ENCODE measurements at regions not wholly inside any gene's neighbourhood (a gene's known extent, or its start where the extent isn't known, plus 50 kb on each side); places are given as distances from the start of the nearest gene placed in this dataset.

DNA sequence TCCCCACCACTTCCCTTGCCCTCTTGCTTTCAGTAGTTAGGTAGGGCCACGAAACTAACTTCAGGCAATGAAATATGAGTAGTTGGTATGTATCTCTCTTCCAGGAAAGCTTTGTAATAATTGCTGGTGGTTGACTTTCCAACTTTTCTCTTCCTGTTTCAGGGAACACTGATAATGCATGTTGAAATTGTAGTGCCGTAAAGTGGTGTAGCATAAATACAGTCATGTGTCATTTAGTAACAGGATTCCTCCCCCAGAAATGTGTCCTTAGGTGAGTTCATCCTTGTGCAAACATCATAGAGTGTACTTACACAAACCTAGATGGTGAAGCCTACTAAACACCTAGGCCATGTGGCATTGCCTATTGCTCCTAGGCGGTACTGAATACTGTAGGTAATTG, 429.2 kb downstream of the PID1 start:
- ATAC-seq (ENCODE audit: poor library complexity), result no peak
- TF ChIP-seq, protein P1, sequence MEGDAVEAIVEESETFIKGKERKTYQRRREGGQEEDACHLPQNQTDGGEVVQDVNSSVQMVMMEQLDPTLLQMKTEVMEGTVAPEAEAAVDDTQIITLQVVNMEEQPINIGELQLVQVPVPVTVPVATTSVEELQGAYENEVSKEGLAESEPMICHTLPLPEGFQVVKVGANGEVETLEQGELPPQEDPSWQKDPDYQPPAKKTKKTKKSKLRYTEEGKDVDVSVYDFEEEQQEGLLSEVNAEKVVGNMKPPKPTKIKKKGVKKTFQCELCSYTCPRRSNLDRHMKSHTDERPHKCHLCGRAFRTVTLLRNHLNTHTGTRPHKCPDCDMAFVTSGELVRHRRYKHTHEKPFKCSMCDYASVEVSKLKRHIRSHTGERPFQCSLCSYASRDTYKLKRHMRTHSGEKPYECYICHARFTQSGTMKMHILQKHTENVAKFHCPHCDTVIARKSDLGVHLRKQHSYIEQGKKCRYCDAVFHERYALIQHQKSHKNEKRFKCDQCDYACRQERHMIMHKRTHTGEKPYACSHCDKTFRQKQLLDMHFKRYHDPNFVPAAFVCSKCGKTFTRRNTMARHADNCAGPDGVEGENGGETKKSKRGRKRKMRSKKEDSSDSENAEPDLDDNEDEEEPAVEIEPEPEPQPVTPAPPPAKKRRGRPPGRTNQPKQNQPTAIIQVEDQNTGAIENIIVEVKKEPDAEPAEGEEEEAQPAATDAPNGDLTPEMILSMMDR (IDR thresholded peaks at IDR 0.05), result no peak
- intact Hi-C loops (cut with DNase I, micrococcal nuclease), result no loop called here
- CTCF ChIA-PET, result interaction anchor here (0.5 kb wide), 1 partner anchor 495 kb away, joined by 3 read pairs; no protein-coding TSS in a partner anchor
- Mint-ChIP-seq H3K9me3 (peaks cover 9% of the 10 kb centered on the region), H3K4me1 (ENCODE audit: low read depth) (no peaks in the 10 kb centered on the region), H3K27me3 (no peaks in the 10 kb centered on the region), H3K36me3 (ENCODE audit: low read depth) (no peaks in the 10 kb centered on the region), H3K4me3 (no peak overlapping the region), H3K27ac (no peak overlapping the region)
- DNase-seq, result no peak
- Histone ChIP-seq H3K4me3 (ENCODE audit: low read length) (no peak overlapping the region), H3K27ac (ENCODE audit: low read depth in 1 of 2, low read length in 2 of 2) (no peak overlapping the region), H3K9me3 (ENCODE audit: control insufficient read depth in 1 of 2, insufficient read depth in 1 of 2, low read length in 2 of 2) (no peaks in the 10 kb centered on the region), H3K36me3 (ENCODE audit: insufficient read depth, low read length) (no peaks in the 10 kb centered on the region), H3K4me1 (ENCODE audit: insufficient read depth, low read length) (no peaks in the 10 kb centered on the region), H3K27me3 (ENCODE audit: control insufficient read depth in 1 of 2, insufficient read depth in 2 of 2, low read length in 2 of 2) (no peaks in the 10 kb centered on the region)
- POLR2A ChIA-PET, result no interaction called here

DNA sequence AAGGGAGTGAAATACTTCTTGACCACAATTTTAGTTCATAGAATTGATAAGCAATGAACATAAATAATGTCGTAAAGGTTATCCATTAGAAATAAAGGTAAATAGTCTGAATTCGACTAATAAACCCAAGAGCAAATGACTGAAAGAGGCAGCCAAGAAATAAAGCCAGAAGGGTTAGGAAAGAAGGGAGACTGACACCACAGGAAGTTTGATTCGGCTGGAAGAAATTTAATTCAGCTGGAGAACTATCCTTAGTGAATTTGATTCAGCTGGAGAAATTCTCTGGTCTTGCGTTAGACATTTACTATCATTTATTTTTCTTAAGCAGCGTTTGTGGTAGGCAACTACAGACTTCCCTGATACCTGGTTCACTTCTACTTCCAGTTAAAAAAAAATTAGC, 429.6 kb downstream of the PID1 start:
- no peaks in the 10 kb centered on the region for H3K36me3 Mint-ChIP-seq (ENCODE audit: low read depth)
- no peak for ATAC-seq (ENCODE audit: poor library complexity)
- intact Hi-C loops (cut with DNase I, micrococcal nuclease), result no loop called here
- CTCF ChIA-PET, result interaction anchor here (0.5 kb wide), 1 partner anchor 494 kb away, joined by 3 read pairs; no protein-coding TSS in a partner anchor
- TF ChIP-seq, protein P1 (IDR thresholded peaks at IDR 0.05), result no peak
- no peak overlapping the region for H3K27ac ChIP-seq (ENCODE audit: low read depth in 1 of 2, low read length in 2 of 2)
- H3K4me1 Mint-ChIP-seq (ENCODE audit: low read depth), result no peaks in the 10 kb centered on the region
- H3K27me3 Mint-ChIP-seq, result no peaks in the 10 kb centered on the region
- H3K27ac Mint-ChIP-seq, result no peak overlapping the region
- H3K9me3 ChIP-seq (ENCODE audit: control insufficient read depth in 1 of 2, insufficient read depth in 1 of 2, low read length in 2 of 2), result no peaks in the 10 kb centered on the region
- POLR2A ChIA-PET, result no interaction called here
- peaks cover 9% of the 10 kb centered on the region for H3K9me3 Mint-ChIP-seq
- no peaks in the 10 kb centered on the region for H3K36me3 ChIP-seq (ENCODE audit: insufficient read depth, low read length)
- H3K4me3 ChIP-seq (ENCODE audit: low read length), result no peak overlapping the region
- no peaks in the 10 kb centered on the region for H3K27me3 ChIP-seq (ENCODE audit: control insufficient read depth in 1 of 2, insufficient read depth in 2 of 2, low read length in 2 of 2)
- no peaks in the 10 kb centered on the region for H3K4me1 ChIP-seq (ENCODE audit: insufficient read depth, low read length)
- no peak overlapping the region for H3K4me3 Mint-ChIP-seq
- DNase-seq, result no peak

DNA sequence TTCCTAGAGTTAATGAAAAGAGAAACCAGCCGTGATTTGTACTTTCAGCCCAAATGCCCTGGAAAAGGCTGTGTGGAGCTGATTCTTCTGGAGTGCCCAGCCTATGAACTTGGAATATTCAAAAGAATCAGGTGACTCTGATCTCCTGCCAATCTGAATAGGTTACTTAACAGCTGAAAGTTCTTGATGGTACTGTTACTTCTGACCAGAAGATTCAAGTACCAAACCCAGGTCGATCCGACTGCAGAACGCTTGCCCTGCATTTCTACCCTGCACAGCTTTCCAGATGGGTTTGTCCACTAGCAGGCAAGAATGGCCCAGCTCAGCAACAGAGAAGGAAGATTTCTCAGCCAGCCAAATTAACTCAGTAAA, 430.4 kb downstream of the PID1 start:
- Mint-ChIP-seq H3K27me3 (no peaks in the 10 kb centered on the region), H3K4me3 (no peak overlapping the region), H3K4me1 (ENCODE audit: low read depth) (no peaks in the 10 kb centered on the region), H3K36me3 (ENCODE audit: low read depth) (no peaks in the 10 kb centered on the region), H3K27ac (no peak overlapping the region), H3K9me3 (peaks cover 9% of the 10 kb centered on the region)
- ChIA-PET POLR2A (no interaction called here), CTCF (no interaction called here)
- intact Hi-C loops (cut with DNase I, micrococcal nuclease), result no loop called here
- no peak overlapping the region for H3K4me3 ChIP-seq (ENCODE audit: low read length)
- no peak overlapping the region for H3K27ac ChIP-seq (ENCODE audit: low read depth in 1 of 2, low read length in 2 of 2)
- H3K27me3 ChIP-seq (ENCODE audit: control insufficient read depth in 1 of 2, insufficient read depth in 2 of 2, low read length in 2 of 2), result no peaks in the 10 kb centered on the region
- ATAC-seq (ENCODE audit: poor library complexity), result no peak
- TF ChIP-seq, protein P1 (IDR thresholded peaks at IDR 0.05), result no peak
- no peaks in the 10 kb centered on the region for H3K9me3 ChIP-seq (ENCODE audit: control insufficient read depth in 1 of 2, insufficient read depth in 1 of 2, low read length in 2 of 2)
- no peaks in the 10 kb centered on the region for H3K4me1 ChIP-seq (ENCODE audit: insufficient read depth, low read length)
- H3K36me3 ChIP-seq (ENCODE audit: insufficient read depth, low read length), result no peaks in the 10 kb centered on the region
- no peak for DNase-seq

All from CD4-positive, alpha-beta T cell (primary cell).